GM23338 (cell line): ENCODE measurements at regions not wholly inside any gene's neighbourhood (a gene's known extent, or its start where the extent isn't known, plus 50 kb on each side); places are given as distances from the start of the nearest gene placed in this dataset.

Experiments used
- ATAC-seq: fragments of 200-7000 bp; cut with Tn5 transposase; 3 replicates; pipeline ENCODE4 v1.9.1; 2020
- DNase-seq: peaks from one replicate; pipeline ENCODE4 v3.0.0-alpha.2; 2015; ENCODE audit warnings: low spot score
- H2AFZ ChIP-seq: fragments of 200-600 bp; sonication (generic); 2 replicates; pipeline ENCODE4 v1.8.0; 2016; ENCODE audit warnings: antibody characterized with exemption, mild to moderate bottlenecking, moderate library complexity
- H3F3A ChIP-seq: fragments of 200-600 bp; sonication (generic); replicated peaks from 2 replicates; pipeline ENCODE4 v1.8.0; 2017; ENCODE audit warnings: antibody characterized with exemption, mixed run types, low read depth
- H3K27ac ChIP-seq: fragments of 200-600 bp; sonication (generic); 2 replicates; pipeline ENCODE4 v1.6.1; 2016; ENCODE audit warnings: low read depth
- H3K27me3 ChIP-seq: fragments of 200-600 bp; sonication (generic); 2 replicates; pipeline ENCODE4 v1.8.0; 2016; ENCODE audit warnings: mild to moderate bottlenecking, mixed run types, moderate library complexity; ENCODE audit not compliant: insufficient read depth
- H3K36me3 ChIP-seq: fragments of 200-600 bp; sonication (generic); 2 replicates; pipeline ENCODE4 v1.8.0; 2016; ENCODE audit warnings: mild to moderate bottlenecking; ENCODE audit not compliant: insufficient read depth
- H3K4me1 ChIP-seq: fragments of 200-600 bp; sonication (generic); 2 replicates; pipeline ENCODE4 v1.8.0; 2016; ENCODE audit warnings: mild to moderate bottlenecking, moderate library complexity; ENCODE audit not compliant: insufficient read depth
- H3K4me2 ChIP-seq: fragments of 200-600 bp; sonication (generic); 2 replicates; pipeline ENCODE4 v1.7.1; 2017; ENCODE audit warnings: mixed run types
- H3K4me3 ChIP-seq: fragments of 200-600 bp; sonication (generic); 2 replicates; pipeline ENCODE4 v1.6.1; 2016; ENCODE audit warnings: mixed run types
- H3K79me2 ChIP-seq: fragments of 200-600 bp; sonication (generic); replicated peaks from 2 replicates; pipeline ENCODE4 v1.8.0; 2017; ENCODE audit warnings: mild to moderate bottlenecking; ENCODE audit not compliant: insufficient read depth
- H3K9me2 ChIP-seq: fragments of 200-600 bp; sonication (generic); 2 replicates; pipeline ENCODE4 v1.8.0; 2017; ENCODE audit not compliant: insufficient read depth
- H4K20me1 ChIP-seq: fragments of 200-600 bp; sonication (generic); replicated peaks from 2 replicates; pipeline ENCODE4 v1.8.0; 2017; ENCODE audit warnings: mild to moderate bottlenecking; ENCODE audit not compliant: insufficient read depth
- H3K27ac Mint-ChIP-seq: 2 replicates; pipeline ENCODE4 v1.8.0; 2020; ENCODE audit warnings: inconsistent platforms, mild to moderate bottlenecking, moderate library complexity, mixed read lengths
- H3K27me3 Mint-ChIP-seq: 3 replicates; pipeline ENCODE4 v1.8.0; 2022; ENCODE audit warnings: low read depth, mild to moderate bottlenecking, moderate library complexity, mixed read lengths, inconsistent platforms; ENCODE audit not compliant: insufficient read depth, poor library complexity
- H3K36me3 Mint-ChIP-seq: 3 replicates; pipeline ENCODE4 v1.8.0; 2021; ENCODE audit warnings: low read depth, mild to moderate bottlenecking, inconsistent platforms, moderate library complexity, mixed read lengths
- H3K4me1 Mint-ChIP-seq: 3 replicates; pipeline ENCODE4 v1.8.0; 2020; ENCODE audit warnings: mild to moderate bottlenecking, inconsistent platforms, mixed read lengths
- H3K4me3 Mint-ChIP-seq: 3 replicates; pipeline ENCODE4 v1.8.0; 2021; ENCODE audit warnings: moderate library complexity, mild to moderate bottlenecking, inconsistent platforms, mixed read lengths
- H3K9me3 Mint-ChIP-seq: 3 replicates; pipeline ENCODE4 v1.8.0; 2020; ENCODE audit warnings: moderate library complexity, mild to moderate bottlenecking, inconsistent platforms, mixed read lengths
- JUNB ChIP-seq: IDR thresholded peaks from one replicate; pipeline ENCODE4 v1.6.1; 2016; ENCODE audit warnings: antibody characterized with exemption; ENCODE audit not compliant: unreplicated experiment
- POLR2AphosphoS5 ChIP-seq: IDR thresholded peaks from 2 replicates; pipeline ENCODE4 v1.6.1; 2016; ENCODE audit warnings: antibody characterized with exemption, low read depth
- TF ChIP-seq, protein P1 (sequence below): fragments of 250-450 bp; sonication (Bioruptor Pico); IDR thresholded peaks from 2 replicates; pipeline ENCODE4 v1.5.0; 2020; ENCODE audit warnings: mild to moderate bottlenecking, moderate library complexity
- TF ChIP-seq, protein P2 (sequence below), 2 experiments: fragments of 200-600 bp in 1 of 2; sonication (generic) in 1 of 2; conservative IDR thresholded peaks; 2 replicates each; pipeline versions ENCODE4 v1.5.1 to v1.6.1; 2016 to 2017; ENCODE audit warnings: antibody characterized with exemption in 2 of 2, low read depth in 2 of 2, mild to moderate bottlenecking in 2 of 2, moderate library complexity in 1 of 2

DNA sequence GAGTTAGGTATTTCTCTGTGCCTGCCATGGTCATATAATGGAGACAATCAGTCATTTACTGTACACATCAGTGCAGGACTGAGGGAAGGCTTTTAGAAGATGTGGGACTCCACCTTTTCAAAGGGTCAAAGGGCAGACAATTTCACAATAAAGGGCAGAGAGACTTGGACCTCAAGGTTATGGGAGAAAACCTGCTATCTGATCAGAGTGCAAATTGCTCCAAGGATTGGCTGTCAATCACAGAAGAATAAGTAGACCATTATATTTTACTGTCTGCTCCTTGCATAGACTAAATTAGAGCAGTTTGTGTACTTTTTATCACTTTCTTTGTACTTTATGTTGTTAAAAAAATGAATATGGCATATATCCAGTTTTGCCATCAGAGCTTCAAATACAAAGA is 314.9 kb upstream of the ATP11B start (continued):
- TF ChIP-seq, protein P1, sequence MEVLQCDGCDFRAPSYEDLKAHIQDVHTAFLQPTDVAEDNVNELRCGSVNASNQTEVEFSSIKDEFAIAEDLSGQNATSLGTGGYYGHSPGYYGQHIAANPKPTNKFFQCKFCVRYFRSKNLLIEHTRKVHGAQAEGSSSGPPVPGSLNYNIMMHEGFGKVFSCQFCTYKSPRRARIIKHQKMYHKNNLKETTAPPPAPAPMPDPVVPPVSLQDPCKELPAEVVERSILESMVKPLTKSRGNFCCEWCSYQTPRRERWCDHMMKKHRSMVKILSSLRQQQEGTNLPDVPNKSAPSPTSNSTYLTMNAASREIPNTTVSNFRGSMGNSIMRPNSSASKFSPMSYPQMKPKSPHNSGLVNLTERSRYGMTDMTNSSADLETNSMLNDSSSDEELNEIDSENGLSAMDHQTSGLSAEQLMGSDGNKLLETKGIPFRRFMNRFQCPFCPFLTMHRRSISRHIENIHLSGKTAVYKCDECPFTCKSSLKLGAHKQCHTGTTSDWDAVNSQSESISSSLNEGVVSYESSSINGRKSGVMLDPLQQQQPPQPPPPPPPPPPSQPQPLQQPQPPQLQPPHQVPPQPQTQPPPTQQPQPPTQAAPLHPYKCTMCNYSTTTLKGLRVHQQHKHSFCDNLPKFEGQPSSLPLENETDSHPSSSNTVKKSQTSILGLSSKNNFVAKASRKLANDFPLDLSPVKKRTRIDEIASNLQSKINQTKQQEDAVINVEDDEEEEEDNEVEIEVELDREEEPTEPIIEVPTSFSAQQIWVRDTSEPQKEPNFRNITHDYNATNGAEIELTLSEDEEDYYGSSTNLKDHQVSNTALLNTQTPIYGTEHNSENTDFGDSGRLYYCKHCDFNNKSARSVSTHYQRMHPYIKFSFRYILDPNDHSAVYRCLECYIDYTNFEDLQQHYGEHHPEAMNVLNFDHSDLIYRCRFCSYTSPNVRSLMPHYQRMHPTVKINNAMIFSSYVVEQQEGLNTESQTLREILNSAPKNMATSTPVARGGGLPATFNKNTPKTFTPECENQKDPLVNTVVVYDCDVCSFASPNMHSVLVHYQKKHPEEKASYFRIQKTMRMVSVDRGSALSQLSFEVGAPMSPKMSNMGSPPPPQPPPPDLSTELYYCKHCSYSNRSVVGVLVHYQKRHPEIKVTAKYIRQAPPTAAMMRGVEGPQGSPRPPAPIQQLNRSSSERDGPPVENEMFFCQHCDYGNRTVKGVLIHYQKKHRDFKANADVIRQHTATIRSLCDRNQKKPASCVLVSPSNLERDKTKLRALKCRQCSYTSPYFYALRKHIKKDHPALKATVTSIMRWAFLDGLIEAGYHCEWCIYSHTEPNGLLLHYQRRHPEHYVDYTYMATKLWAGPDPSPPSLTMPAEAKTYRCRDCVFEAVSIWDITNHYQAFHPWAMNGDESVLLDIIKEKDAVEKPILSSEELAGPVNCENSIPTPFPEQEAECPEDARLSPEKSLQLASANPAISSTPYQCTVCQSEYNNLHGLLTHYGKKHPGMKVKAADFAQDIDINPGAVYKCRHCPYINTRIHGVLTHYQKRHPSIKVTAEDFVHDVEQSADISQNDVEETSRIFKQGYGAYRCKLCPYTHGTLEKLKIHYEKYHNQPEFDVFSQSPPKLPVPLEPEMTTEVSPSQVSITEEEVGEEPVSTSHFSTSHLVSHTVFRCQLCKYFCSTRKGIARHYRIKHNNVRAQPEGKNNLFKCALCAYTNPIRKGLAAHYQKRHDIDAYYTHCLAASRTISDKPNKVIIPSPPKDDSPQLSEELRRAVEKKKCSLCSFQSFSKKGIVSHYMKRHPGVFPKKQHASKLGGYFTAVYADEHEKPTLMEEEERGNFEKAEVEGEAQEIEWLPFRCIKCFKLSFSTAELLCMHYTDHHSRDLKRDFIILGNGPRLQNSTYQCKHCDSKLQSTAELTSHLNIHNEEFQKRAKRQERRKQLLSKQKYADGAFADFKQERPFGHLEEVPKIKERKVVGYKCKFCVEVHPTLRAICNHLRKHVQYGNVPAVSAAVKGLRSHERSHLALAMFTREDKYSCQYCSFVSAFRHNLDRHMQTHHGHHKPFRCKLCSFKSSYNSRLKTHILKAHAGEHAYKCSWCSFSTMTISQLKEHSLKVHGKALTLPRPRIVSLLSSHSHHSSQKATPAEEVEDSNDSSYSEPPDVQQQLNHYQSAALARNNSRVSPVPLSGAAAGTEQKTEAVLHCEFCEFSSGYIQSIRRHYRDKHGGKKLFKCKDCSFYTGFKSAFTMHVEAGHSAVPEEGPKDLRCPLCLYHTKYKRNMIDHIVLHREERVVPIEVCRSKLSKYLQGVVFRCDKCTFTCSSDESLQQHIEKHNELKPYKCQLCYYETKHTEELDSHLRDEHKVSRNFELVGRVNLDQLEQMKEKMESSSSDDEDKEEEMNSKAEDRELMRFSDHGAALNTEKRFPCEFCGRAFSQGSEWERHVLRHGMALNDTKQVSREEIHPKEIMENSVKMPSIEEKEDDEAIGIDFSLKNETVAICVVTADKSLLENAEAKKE (CRISPR knock-in tag), result no peak

- no peak overlapping the region for H3K27ac Mint-ChIP-seq
Measured at GRCh38 chr3:182479419-182480336, 313.6 kb upstream of the ATP11B start.

More at GRCh38 chr3:182479419-182480336, 313.6 kb upstream of the ATP11B start:
- H3K9me2 ChIP-seq, result no peaks in the 10 kb centered on the region
- H4K20me1 ChIP-seq, result no peaks in the 10 kb centered on the region
- no peaks in the 10 kb centered on the region for H3K27me3 ChIP-seq
- TF ChIP-seq, protein P2, sequence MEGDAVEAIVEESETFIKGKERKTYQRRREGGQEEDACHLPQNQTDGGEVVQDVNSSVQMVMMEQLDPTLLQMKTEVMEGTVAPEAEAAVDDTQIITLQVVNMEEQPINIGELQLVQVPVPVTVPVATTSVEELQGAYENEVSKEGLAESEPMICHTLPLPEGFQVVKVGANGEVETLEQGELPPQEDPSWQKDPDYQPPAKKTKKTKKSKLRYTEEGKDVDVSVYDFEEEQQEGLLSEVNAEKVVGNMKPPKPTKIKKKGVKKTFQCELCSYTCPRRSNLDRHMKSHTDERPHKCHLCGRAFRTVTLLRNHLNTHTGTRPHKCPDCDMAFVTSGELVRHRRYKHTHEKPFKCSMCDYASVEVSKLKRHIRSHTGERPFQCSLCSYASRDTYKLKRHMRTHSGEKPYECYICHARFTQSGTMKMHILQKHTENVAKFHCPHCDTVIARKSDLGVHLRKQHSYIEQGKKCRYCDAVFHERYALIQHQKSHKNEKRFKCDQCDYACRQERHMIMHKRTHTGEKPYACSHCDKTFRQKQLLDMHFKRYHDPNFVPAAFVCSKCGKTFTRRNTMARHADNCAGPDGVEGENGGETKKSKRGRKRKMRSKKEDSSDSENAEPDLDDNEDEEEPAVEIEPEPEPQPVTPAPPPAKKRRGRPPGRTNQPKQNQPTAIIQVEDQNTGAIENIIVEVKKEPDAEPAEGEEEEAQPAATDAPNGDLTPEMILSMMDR (conservative IDR thresholded peaks at IDR 0.05; ENCODE audit: low read depth in 2 of 2), result no peak
- TF ChIP-seq POLR2AphosphoS5 (no peak), JUNB (no peak)
- H3K4me1 Mint-ChIP-seq, result peaks cover 11% of the 10 kb centered on the region
- no peaks in the 10 kb centered on the region for H3K36me3 ChIP-seq
- H3K4me1 ChIP-seq, result no peaks in the 10 kb centered on the region
- no peak overlapping the region for H2AFZ ChIP-seq
- H3K9me3 Mint-ChIP-seq, result no peaks in the 10 kb centered on the region
- no peaks in the 10 kb centered on the region for H3K79me2 ChIP-seq
- H3K4me2 ChIP-seq, result no peak overlapping the region
- no peaks in the 10 kb centered on the region for H3K27me3 Mint-ChIP-seq
- no peak overlapping the region for H3K4me3 Mint-ChIP-seq
- no peak overlapping the region for H3K27ac ChIP-seq
- H3K36me3 Mint-ChIP-seq, result no peaks in the 10 kb centered on the region
- DNase-seq (no peak), ATAC-seq (no peak)
- H3K4me3 ChIP-seq, result no peak overlapping the region
- H3F3A ChIP-seq, result no peaks in the 10 kb centered on the region
